Lung (tissue), 11 donors: ENCODE measurements at regions not wholly inside any gene's neighbourhood (a gene's known extent, or its start where the extent isn't known, plus 50 kb on each side); places are given as distances from the start of the nearest gene placed in this dataset.
A peak's percentile ranks its signal among the peaks of the same experiment; 100 is the strongest.

Experiments used
- ATAC-seq: fragments of 200-7000 bp; cut with Tn5 transposase; one replicate; pipeline ENCODE4 v1.9.1; 2020; ENCODE audit warnings: moderate number of reproducible peaks; ENCODE audit not compliant: insufficient read depth, low FRiP score
- DNase-seq, 3 donors: peaks; one replicate each; pipeline ENCODE4 v3.0.0-alpha.2; 2013 to 2017
- H3K27ac ChIP-seq, 2 donors: one replicate each; pipeline ENCODE4 v1.5.1; 2013; ENCODE audit warnings: mild to moderate bottlenecking in 2 of 2, moderate library complexity in 2 of 2, control low read depth in 1 of 2, inconsistent platforms in 1 of 2, low read depth in 1 of 2, low read length in 1 of 2
- H3K27me3 ChIP-seq, 3 donors: one replicate each; pipeline ENCODE4 v1.5.1; 2013; ENCODE audit warnings: low read length in 2 of 3; ENCODE audit not compliant: control insufficient read depth in 3 of 3, insufficient read depth in 3 of 3
- H3K36me3 ChIP-seq, 4 donors: one replicate each; pipeline ENCODE4 v1.5.1; 2013; ENCODE audit warnings: low read length in 4 of 4, mild to moderate bottlenecking in 1 of 4, moderate library complexity in 1 of 4; ENCODE audit not compliant: control insufficient read depth in 4 of 4, insufficient read depth in 4 of 4
- H3K4me1 ChIP-seq, 5 donors: one replicate each; pipeline ENCODE4 v1.5.1; 2013; ENCODE audit warnings: low read length in 5 of 5, mild to moderate bottlenecking in 2 of 5, moderate library complexity in 1 of 5; ENCODE audit not compliant: control insufficient read depth in 5 of 5, insufficient read depth in 5 of 5
- H3K4me3 ChIP-seq: one replicate; pipeline ENCODE4 v1.5.1; 2013; ENCODE audit warnings: mild to moderate bottlenecking, control low read depth, moderate library complexity
- H3K9ac ChIP-seq, 2 donors: one replicate each; pipeline ENCODE4 v1.5.1; 2013; ENCODE audit warnings: low read length in 2 of 2, control low read depth in 1 of 2; ENCODE audit not compliant: insufficient read depth in 1 of 2
- H3K9me3 ChIP-seq, 4 donors: one replicate each; pipeline ENCODE4 v1.5.1; 2013; ENCODE audit warnings: low read length in 3 of 4, mild to moderate bottlenecking in 1 of 4, moderate library complexity in 1 of 4; ENCODE audit not compliant: control insufficient read depth in 4 of 4, insufficient read depth in 3 of 4
- CTCF ChIP-seq: IDR thresholded peaks from 2 replicates; pipeline ENCODE4 v1.5.1; 2012; ENCODE audit warnings: mild to moderate bottlenecking; ENCODE audit errors: control extremely low read depth, extremely low read depth
- WGBS, 2 donors: extraction: QIAGEN DNeasy Blood & Tissue Kit; methylation state at CpG; one replicate each; pipeline ENCODE4 v1.1.7; 2013; 5-methylcytosine and 5-hydroxymethylcytosine counted together
- donor health status: control.
- donor health status: control.
- donor health status: Bipolar disorder and iron deficiency.
- donor health status: healthy.
- donor health status: DM: yes; HTN: yes; CAD: no.

GRCh38 chr3:152198665-152199064 lies 70.1 kb upstream of the MBNL1 start:
- no peak overlapping the region for H3K27ac ChIP-seq
- H3K27me3 ChIP-seq, result no peaks in the 10 kb centered on the region
- WGBS, 2 donors, result 48 to 65% methylated on average over 1 of the region's 1 CpG
- TF ChIP-seq CTCF, result no peak
- no peak overlapping the region for H3K4me3 ChIP-seq
- no peak overlapping the region for H3K9ac ChIP-seq
- peaks cover 0 to 28% (median 3%) of the 10 kb centered on the region in 5 donors for H3K4me1 ChIP-seq
- no peak for DNase-seq
- H3K9me3 ChIP-seq, result no peaks in the 10 kb centered on the region
- no peak for ATAC-seq
- no peaks in the 10 kb centered on the region for H3K36me3 ChIP-seq

- ATAC-seq, result no peak
- H3K36me3 ChIP-seq, result no peaks in the 10 kb centered on the region
- no peaks in the 10 kb centered on the region for H3K9me3 ChIP-seq
- 36 to 57% methylated on average over 3 of the region's 3 CpGs for WGBS, 2 donors
- no peak overlapping the region for H3K4me3 ChIP-seq
- no peaks in the 10 kb centered on the region for H3K27me3 ChIP-seq
- peaks cover 0 to 34% (median 4%) of the 10 kb centered on the region in 5 donors for H3K4me1 ChIP-seq
- peak in 1 of 3 donors; percentile 40 for DNase-seq
- no peak overlapping the region for H3K27ac ChIP-seq
- TF ChIP-seq CTCF, result no peak
- peak overlapping the region in 1 of 2 donors; percentile 11 for H3K9ac ChIP-seq
Observed at GRCh38 chr3:152199102-152199840, 69.5 kb upstream of the MBNL1 start.

GRCh38 chr3:152200476-152201420 lies 68.0 kb upstream of the MBNL1 start:
- Histone ChIP-seq H3K9me3 (no peaks in the 10 kb centered on the region), H3K36me3 (no peaks in the 10 kb centered on the region), H3K27ac (peak overlapping the region in 1 of 2 donors; percentile 50), H3K4me1 (peaks cover 0 to 35% (median 4%) of the 10 kb centered on the region in 5 donors), H3K9ac (peak overlapping the region in 1 of 2 donors; percentile 29), H3K27me3 (no peaks in the 10 kb centered on the region), H3K4me3 (no peak overlapping the region)
- no peak for TF ChIP-seq CTCF
- DNase-seq (peak in 1 of 3 donors; percentile 43), ATAC-seq (no peak)
- WGBS, 2 donors, result 25 to 49% methylated on average over 3 of the region's 3 CpGs
